H9 (cell line): ENCODE measurements at regions not wholly inside any gene's neighbourhood (a gene's known extent, or its start where the extent isn't known, plus 50 kb on each side); places are given as distances from the start of the nearest gene placed in this dataset.

Source experiments
- DNase-seq: peaks from one replicate; pipeline ENCODE4 v3.0.0-alpha.2; 2017
- H2AFZ ChIP-seq: one replicate; pipeline ENCODE4 v1.6.1; 2013; ENCODE audit warnings: mild to moderate bottlenecking, low read length, control low read depth, moderate library complexity
- H2AK5ac ChIP-seq: 2 replicates; pipeline ENCODE4 v1.6.1; 2013; ENCODE audit warnings: low read length, control low read depth, mixed read lengths; ENCODE audit not compliant: insufficient read length
- H2BK120ac ChIP-seq: one replicate; pipeline ENCODE4 v1.6.1; 2013; ENCODE audit warnings: low read depth, mild to moderate bottlenecking, low read length, control low read depth, inconsistent platforms; ENCODE audit not compliant: poor library complexity, severe bottlenecking
- H2BK12ac ChIP-seq: 2 replicates; pipeline ENCODE4 v1.6.1; 2013; ENCODE audit warnings: low read length, control low read depth, mixed read lengths, low read depth; ENCODE audit not compliant: insufficient read length
- H2BK15ac ChIP-seq: 2 replicates; pipeline ENCODE4 v1.6.1; 2013; ENCODE audit warnings: low read depth, low read length, control low read depth
- H2BK20ac ChIP-seq: one replicate; pipeline ENCODE4 v1.6.1; 2013; ENCODE audit warnings: low read depth, mild to moderate bottlenecking, low read length, control low read depth, inconsistent platforms; ENCODE audit not compliant: poor library complexity, severe bottlenecking
- H2BK5ac ChIP-seq: 2 replicates; pipeline ENCODE4 v1.6.1; 2013; ENCODE audit warnings: low read length, control low read depth, mixed read lengths; ENCODE audit not compliant: insufficient read length
- H3K14ac ChIP-seq: 2 replicates; pipeline ENCODE4 v1.6.1; 2013; ENCODE audit warnings: low read length, control low read depth; ENCODE audit not compliant: insufficient read depth
- H3K18ac ChIP-seq: 2 replicates; pipeline ENCODE4 v1.6.1; 2013; ENCODE audit warnings: low read depth, mild to moderate bottlenecking, mixed read lengths, low read length, control low read depth; ENCODE audit not compliant: insufficient read length
- H3K23ac ChIP-seq: 2 replicates; pipeline ENCODE4 v1.6.1; 2013; ENCODE audit warnings: low read length, control low read depth, mixed read lengths, low read depth; ENCODE audit not compliant: insufficient read length
- H3K23me2 ChIP-seq: 2 replicates; pipeline ENCODE4 v1.6.1; 2013; ENCODE audit warnings: low read depth, mild to moderate bottlenecking, mixed read lengths, low read length, control low read depth; ENCODE audit not compliant: insufficient read length, poor library complexity, severe bottlenecking
- H3K27ac ChIP-seq: 2 replicates; pipeline ENCODE4 v1.5.1; 2013; ENCODE audit warnings: low read length, control low read depth, mixed read lengths, low read depth; ENCODE audit not compliant: insufficient read length
- H3K27me3 ChIP-seq: 2 replicates; pipeline ENCODE4 v1.6.1; 2013; ENCODE audit warnings: low read length, control low read depth, inconsistent platforms; ENCODE audit not compliant: insufficient read depth
- H3K4ac ChIP-seq: 2 replicates; pipeline ENCODE4 v1.6.1; 2013; ENCODE audit warnings: low read depth, mild to moderate bottlenecking, control low read depth, inconsistent platforms, low read length, moderate library complexity
- H3K4me1 ChIP-seq: 2 replicates; pipeline ENCODE4 v1.6.1; 2013; ENCODE audit warnings: low read length, control low read depth, inconsistent platforms; ENCODE audit not compliant: insufficient read depth
- H3K4me2 ChIP-seq: 2 replicates; pipeline ENCODE4 v1.6.1; 2013; ENCODE audit warnings: low read length, control low read depth, mixed read lengths; ENCODE audit not compliant: insufficient read length, insufficient read depth
- H3K56ac ChIP-seq: 2 replicates; pipeline ENCODE4 v1.6.1; 2013; ENCODE audit warnings: low read depth, mild to moderate bottlenecking, mixed read lengths, low read length, control low read depth; ENCODE audit not compliant: insufficient read length
- H3K79me1 ChIP-seq: 2 replicates; pipeline ENCODE4 v1.6.1; 2013; ENCODE audit warnings: low read depth, mild to moderate bottlenecking, moderate library complexity, low read length, control low read depth, inconsistent platforms; ENCODE audit not compliant: insufficient read depth, poor library complexity, severe bottlenecking
- H3K79me2 ChIP-seq: 2 replicates; pipeline ENCODE4 v1.6.1; 2013; ENCODE audit warnings: low read length, control low read depth, inconsistent platforms; ENCODE audit not compliant: insufficient read depth
- H3K9ac ChIP-seq: 2 replicates; pipeline ENCODE4 v1.6.1; 2013; ENCODE audit warnings: low read length, control low read depth, mixed read lengths; ENCODE audit not compliant: insufficient read length; ENCODE audit errors: extremely low read depth
- H3K9me3 ChIP-seq: one replicate; pipeline ENCODE4 v1.6.1; 2013; ENCODE audit warnings: low read depth, low read length, inconsistent platforms; ENCODE audit not compliant: control insufficient read depth
- H3T11ph ChIP-seq: one replicate; pipeline ENCODE4 v1.6.1; 2013; ENCODE audit warnings: mild to moderate bottlenecking, low read length, control low read depth, inconsistent platforms
- H4K20me1 ChIP-seq: one replicate; pipeline ENCODE4 v1.6.1; 2013; ENCODE audit not compliant: control insufficient read depth, insufficient read length, insufficient read depth
- H4K5ac ChIP-seq: 2 replicates; pipeline ENCODE4 v1.6.1; 2013; ENCODE audit warnings: low read depth, mild to moderate bottlenecking, mixed read lengths, low read length, control low read depth; ENCODE audit not compliant: insufficient read length
- H4K8ac ChIP-seq: replicated peaks from 2 replicates; pipeline ENCODE4 v1.6.1; 2013; ENCODE audit warnings: low read length, control low read depth, mixed read lengths, low read depth; ENCODE audit not compliant: insufficient read length
- H4K91ac ChIP-seq: 2 replicates; pipeline ENCODE4 v1.6.1; 2013; ENCODE audit warnings: low read depth, mild to moderate bottlenecking, moderate library complexity, mixed read lengths, low read length, control low read depth; ENCODE audit not compliant: insufficient read length
- H3K27ac Mint-ChIP-seq, 3 experiments: 2 replicates in 2 of 3; 3 replicates in 1 of 3; pipeline ENCODE4 v1.8.0; 2020 to 2021; ENCODE audit warnings: mixed read lengths in 3 of 3, mild to moderate bottlenecking in 1 of 3, moderate library complexity in 1 of 3
- H3K27me3 Mint-ChIP-seq: 2 replicates; pipeline ENCODE4 v1.8.0; 2021; ENCODE audit warnings: low read depth, mild to moderate bottlenecking, moderate library complexity, mixed read lengths
- H3K36me3 Mint-ChIP-seq, 3 experiments: 2 replicates in 2 of 3; 3 replicates in 1 of 3; pipeline ENCODE4 v1.8.0; 2020 to 2021; ENCODE audit warnings: low read depth in 3 of 3, mixed read lengths in 3 of 3; ENCODE audit not compliant: insufficient read depth in 1 of 3
- H3K4me1 Mint-ChIP-seq, 2 experiments: 2 replicates each; pipeline ENCODE4 v1.8.0; 2020; ENCODE audit warnings: mixed read lengths in 2 of 2
- H3K4me3 Mint-ChIP-seq, 2 experiments: 2 replicates in 1 of 2; 3 replicates in 1 of 2; pipeline ENCODE4 v1.8.0; 2020 to 2021; ENCODE audit warnings: mild to moderate bottlenecking in 2 of 2, mixed read lengths in 2 of 2, moderate library complexity in 1 of 2
- H3K9me3 Mint-ChIP-seq, 2 experiments: 2 replicates in 1 of 2; 3 replicates in 1 of 2; pipeline ENCODE4 v1.8.0; 2020; ENCODE audit warnings: mild to moderate bottlenecking in 2 of 2, mixed read lengths in 2 of 2, moderate library complexity in 1 of 2
- WGBS: extraction: QIAGEN DNeasy Blood & Tissue Kit; methylation state at CpG from one replicate; pipeline ENCODE4 v1.1.7; 2013; ENCODE audit warnings: missing lambda C conversion rate, low lambda C conversion rate, mixed read lengths; ENCODE audit not compliant: insufficient read length; ENCODE audit errors: extremely low coverage; 5-methylcytosine and 5-hydroxymethylcytosine counted together
- TF ChIP-seq, protein P1 (sequence below): fragments of 200-600 bp; sonication (generic); conservative IDR thresholded peaks from 3 replicates; pipeline ENCODE4 v1.8.0; 2021; ENCODE audit warnings: antibody characterized with exemption, mild to moderate bottlenecking

DNA sequence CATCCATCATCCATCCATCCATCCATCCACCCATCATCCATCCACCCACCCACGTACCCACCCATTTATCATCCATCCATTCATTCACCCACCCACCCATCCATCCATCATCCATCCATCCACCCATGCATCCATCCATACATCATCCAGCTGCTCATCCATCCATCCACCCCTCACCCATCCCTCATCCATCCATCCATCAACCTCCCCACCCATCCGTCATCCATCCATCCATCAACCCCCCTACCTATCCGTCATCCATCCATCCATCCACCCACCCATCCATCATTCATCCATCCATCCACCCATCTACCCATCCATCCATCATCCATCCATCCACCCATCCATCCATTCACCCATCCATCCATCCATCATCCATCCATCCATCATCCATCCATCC lies 306.2 kb upstream of the SFSWAP start:
- H3K56ac ChIP-seq, result no peak overlapping the region
- Mint-ChIP-seq H3K27me3 (peaks cover 30% of the 10 kb centered on the region), H3K36me3 (no peaks in the 10 kb centered on the region), H3K27ac (no peak overlapping the region), H3K9me3 (peaks cover 14 to 16% of the 10 kb centered on the region in 2 experiments; a peak in 4 of 5 replicates), H3K4me3 (no peak overlapping the region), H3K4me1 (peaks cover 4 to 7% of the 10 kb centered on the region in 2 experiments)
- H2BK20ac ChIP-seq, result no peak overlapping the region
- H3K79me1 ChIP-seq, result no peaks in the 10 kb centered on the region
- no peak overlapping the region for H2BK5ac ChIP-seq
- H4K91ac ChIP-seq, result no peak overlapping the region
- H3K23me2 ChIP-seq, result no peaks in the 10 kb centered on the region
- no peaks in the 10 kb centered on the region for H3K79me2 ChIP-seq
- H3K14ac ChIP-seq, result no peak overlapping the region
- no peak overlapping the region for H3K4ac ChIP-seq
- H4K20me1 ChIP-seq, result no peaks in the 10 kb centered on the region
- no peaks in the 10 kb centered on the region for H3K4me1 ChIP-seq
- H3T11ph ChIP-seq, result no peak overlapping the region
- H3K18ac ChIP-seq, result no peak overlapping the region
- no peak overlapping the region for H4K8ac ChIP-seq
- no peak overlapping the region for H2BK12ac ChIP-seq
- DNase-seq, result no peak
- no peak overlapping the region for H3K9ac ChIP-seq
- no peak overlapping the region for H3K27ac ChIP-seq
- no peak overlapping the region for H2BK15ac ChIP-seq
- H3K9me3 ChIP-seq, result no peaks in the 10 kb centered on the region
- H3K23ac ChIP-seq, result no peak overlapping the region
- TF ChIP-seq, protein P1, sequence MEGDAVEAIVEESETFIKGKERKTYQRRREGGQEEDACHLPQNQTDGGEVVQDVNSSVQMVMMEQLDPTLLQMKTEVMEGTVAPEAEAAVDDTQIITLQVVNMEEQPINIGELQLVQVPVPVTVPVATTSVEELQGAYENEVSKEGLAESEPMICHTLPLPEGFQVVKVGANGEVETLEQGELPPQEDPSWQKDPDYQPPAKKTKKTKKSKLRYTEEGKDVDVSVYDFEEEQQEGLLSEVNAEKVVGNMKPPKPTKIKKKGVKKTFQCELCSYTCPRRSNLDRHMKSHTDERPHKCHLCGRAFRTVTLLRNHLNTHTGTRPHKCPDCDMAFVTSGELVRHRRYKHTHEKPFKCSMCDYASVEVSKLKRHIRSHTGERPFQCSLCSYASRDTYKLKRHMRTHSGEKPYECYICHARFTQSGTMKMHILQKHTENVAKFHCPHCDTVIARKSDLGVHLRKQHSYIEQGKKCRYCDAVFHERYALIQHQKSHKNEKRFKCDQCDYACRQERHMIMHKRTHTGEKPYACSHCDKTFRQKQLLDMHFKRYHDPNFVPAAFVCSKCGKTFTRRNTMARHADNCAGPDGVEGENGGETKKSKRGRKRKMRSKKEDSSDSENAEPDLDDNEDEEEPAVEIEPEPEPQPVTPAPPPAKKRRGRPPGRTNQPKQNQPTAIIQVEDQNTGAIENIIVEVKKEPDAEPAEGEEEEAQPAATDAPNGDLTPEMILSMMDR, result no peak
- H2BK120ac ChIP-seq, result no peak overlapping the region
- no peaks in the 10 kb centered on the region for H3K27me3 ChIP-seq
- 95% methylated on average over 2 of the region's 3 CpGs for WGBS
- no peak overlapping the region for H2AFZ ChIP-seq
- no peak overlapping the region for H4K5ac ChIP-seq
- no peak overlapping the region for H2AK5ac ChIP-seq
- no peak overlapping the region for H3K4me2 ChIP-seq
